HG02943 (cell line): ENCODE measurements at regions not wholly inside any gene's neighbourhood (a gene's known extent, or its start where the extent isn't known, plus 50 kb on each side); places are given as distances from the start of the nearest gene placed in this dataset.
"Not testable (repeated sequence)": the region's sequence is repeated elsewhere in the genome, so short reads cannot be mapped to it uniquely, and the experiment has no call there.

Source experiments
- ATAC-seq: cut with Tn5 transposase; IDR thresholded peaks from one replicate; pipeline ENCODE4 v1.9.1; 2021; ENCODE audit warnings: mild to moderate bottlenecking, low read depth, moderate library complexity; ENCODE audit not compliant: unreplicated experiment

DNA sequence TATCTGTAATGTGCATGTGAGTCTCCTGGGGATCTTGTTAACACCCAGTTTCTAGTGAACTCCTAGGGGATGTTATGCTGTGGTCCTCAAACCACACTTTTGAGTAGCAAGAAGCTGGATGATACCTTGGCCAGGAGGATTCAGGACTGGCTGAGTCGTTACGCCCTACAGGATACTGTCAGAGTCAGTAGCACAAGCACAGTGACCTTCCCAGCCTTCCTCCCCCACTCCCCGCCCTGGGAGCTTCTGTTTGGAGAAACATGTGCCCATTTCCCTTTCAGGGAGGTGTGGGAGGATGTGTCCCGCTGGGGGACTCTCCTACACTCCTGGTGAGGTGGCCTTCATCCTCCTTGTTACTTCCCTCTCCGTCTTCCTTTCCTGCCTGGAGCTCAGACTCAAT is 76.4 kb upstream of the TRPM1 start:
- ATAC-seq, result no peak

DNA sequence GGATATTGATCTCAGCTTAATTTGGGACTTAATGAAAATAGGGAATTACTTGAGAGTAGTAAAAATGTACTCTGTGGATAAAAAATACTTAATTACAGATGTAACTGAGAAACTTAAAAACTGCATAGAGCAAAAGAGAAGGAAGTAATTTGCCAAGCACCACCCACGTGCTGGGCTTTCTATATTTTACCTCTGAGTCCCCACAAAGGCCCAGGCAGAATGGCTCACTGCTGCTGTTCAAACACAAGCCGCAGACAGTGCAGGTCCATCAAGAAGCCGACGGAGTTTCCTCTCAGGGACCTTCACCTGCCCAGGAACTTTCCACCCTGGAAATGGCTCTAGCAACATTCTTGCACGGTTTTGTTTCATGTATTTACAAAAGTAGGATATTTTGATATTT is 77.2 kb upstream of the TRPM1 start:
- no peak for ATAC-seq

- no peak for ATAC-seq
Observed at GRCh38 chr15:31179693-31180092, 78.2 kb upstream of the TRPM1 start.

DNA sequence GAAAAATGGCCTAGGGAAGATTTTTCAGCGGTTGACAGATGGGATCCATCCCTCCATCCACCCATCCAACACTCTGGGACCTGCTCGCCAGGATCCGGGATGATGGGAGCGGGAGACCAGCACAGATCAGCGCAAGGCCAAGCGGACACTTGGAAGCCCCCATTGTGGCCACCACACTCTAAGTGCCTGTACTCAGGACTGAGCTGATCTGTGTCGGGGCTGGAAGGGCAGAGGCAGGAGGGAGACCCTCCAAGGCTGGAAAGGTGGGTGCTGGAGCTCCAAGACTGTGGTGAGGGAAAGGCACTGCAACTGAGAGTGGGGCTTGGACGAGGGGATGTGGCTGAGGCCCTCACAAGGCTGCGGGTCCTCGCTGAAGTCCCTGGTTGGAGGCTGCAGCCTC is 91.8 kb upstream of the TRPM1 start:
- ATAC-seq, result no peak

- no peak for ATAC-seq
Observed at GRCh38 chr15:31195871-31196270, 94.3 kb upstream of the TRPM1 start.

- no peak for ATAC-seq
Observed at GRCh38 chr15:31197497-31198414, 96.2 kb upstream of the TRPM1 start.

DNA sequence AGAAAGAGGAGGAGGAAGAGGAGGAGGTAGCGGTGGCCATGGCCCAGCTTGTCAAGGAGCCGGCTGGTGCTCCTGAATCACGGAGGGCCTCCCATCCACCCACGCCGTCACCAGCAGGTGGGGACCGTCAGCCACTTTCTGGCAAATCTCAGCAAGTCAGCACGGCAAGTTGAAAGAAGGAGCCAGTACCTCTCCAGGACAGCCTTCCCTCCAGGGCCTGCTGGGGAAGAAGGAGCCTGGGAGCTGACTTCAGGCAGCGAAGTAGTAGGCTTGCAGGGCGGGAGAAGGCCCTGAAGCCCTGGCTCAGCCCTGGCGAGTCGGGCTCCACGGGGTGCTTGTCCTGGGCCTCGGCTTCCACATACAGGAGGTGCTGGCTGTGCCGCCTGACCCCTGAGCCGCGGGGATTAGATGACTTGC is 99.2 kb upstream of the TRPM1 start:
- ATAC-seq, result no peak

GRCh38 chr15:31202953-31203352 is 101.4 kb upstream of the TRPM1 start:
- ATAC-seq, result no peak

- ATAC-seq, result no peak
Observed at GRCh38 chr15:31203999-31204398, 102.5 kb upstream of the TRPM1 start.

DNA sequence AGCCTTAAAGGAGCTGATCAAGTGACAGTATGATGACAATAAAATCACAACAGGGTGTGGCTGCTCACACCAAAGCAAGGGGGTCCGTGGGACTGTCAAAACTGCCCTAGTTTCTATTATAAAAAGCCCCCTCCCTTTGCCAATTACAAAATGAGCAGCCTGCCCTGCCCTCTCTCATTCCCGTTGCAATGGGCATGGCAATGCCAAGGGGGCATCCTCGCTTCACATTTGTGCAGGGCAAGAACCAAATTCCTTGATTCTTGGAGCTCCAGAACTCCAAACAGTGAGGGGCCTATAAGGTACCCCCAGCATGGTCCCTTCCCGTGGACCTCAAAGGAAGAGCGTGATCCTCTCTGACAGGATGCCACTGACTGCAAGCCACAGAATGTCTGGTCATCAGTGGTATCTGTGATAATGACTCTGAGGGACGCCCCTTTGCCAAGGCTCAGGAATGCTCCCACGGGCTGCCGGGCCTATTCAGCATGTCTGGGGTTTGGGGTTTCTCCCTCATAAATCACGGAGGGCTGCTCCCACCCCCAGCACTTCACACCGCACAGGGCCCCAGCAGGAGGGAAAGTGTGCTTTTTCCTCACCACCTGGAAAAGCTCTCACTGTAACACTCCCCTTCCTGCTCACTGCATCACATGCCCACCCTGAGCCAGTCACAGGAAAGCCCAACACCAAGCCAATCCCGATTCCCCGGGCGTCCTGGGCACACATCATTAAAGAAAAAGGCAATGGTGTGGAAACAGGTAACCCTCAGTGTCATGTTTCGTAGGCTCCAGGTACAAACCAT is 105.1 kb upstream of the TRPM1 start:
- ATAC-seq, result no peak

DNA sequence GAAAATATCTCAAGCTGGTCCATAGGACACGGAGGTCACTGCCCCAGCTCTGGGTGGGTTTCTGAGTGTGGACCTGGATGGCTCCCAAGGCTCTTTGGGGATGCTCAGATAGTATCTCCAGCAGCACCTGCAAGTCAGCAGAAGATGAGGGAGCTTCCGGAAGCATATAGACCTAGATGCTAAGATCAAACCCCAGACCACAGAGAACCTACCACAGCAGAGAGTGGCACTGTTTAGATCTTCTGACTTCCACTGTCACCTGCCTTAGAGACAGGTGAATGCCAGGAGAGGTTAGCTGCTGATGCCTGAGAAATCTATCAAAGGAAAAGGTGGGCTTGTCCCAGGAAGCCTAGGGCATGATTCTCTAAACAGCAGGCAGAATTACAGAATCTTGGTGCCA is 105.7 kb upstream of the TRPM1 start:
- no peak for ATAC-seq

- ATAC-seq, result not testable (repeated sequence)
Observed at GRCh38 chr15:31207861-31208260, 106.3 kb upstream of the TRPM1 start.

DNA sequence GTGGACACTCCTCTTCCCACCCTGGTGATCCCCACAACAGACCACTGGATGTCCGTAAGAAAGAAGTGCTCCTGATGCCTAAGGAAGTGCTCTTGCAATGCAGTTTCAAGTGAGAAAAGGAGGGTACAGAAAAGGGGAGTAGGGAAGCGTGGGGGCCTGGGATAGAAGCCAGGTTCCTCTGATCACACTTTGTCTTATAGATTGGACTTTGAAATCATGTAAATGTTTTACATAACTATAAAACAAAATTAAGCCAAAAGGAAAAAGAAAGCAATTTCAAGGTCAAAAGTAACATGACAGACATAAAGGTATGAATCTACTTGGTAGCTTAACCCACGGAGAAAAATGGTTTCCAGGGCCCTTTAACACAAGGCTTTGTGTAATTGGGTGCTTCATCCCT is 107.3 kb upstream of the TRPM1 start:
- no peak for ATAC-seq

DNA sequence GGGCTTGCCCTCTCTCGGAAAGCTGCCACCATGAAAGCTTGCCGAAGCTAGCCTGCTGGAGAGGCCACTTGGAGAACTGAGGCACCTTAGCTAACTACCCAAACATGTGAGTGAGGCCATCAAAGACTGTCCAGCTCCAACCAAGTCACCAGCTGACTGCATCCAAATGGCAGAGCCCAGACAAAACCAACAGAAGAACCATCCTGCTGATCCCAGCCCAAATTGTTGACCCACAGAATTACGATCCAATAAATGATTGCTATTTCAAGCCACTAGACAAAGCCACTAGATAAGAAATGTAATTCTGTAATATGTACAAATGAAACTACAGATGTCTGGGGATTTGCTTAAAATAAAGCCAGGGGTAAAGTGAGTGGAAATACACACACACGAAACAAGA is 109.8 kb upstream of the TRPM1 start:
- no peak for ATAC-seq

- no peak for ATAC-seq
Observed at GRCh38 chr15:31212326-31213080, 111.0 kb upstream of the TRPM1 start.

GRCh38 chr15:31214158-31214863 is 112.3 kb upstream of the KLF13 start:
- no peak for ATAC-seq

GRCh38 chr15:31214864-31215489 is 111.7 kb upstream of the KLF13 start:
- no peak for ATAC-seq

GRCh38 chr15:31215490-31216214 is 111.0 kb upstream of the KLF13 start:
- peak; percentile 65 for ATAC-seq

GRCh38 chr15:31216215-31216911 is 110.3 kb upstream of the KLF13 start:
- ATAC-seq, result peak; percentile 53
